ENCODE measurements at regions not wholly inside any gene's neighbourhood (a gene's known extent, or its start where the extent isn't known, plus 50 kb on each side); places are given as distances from the start of the nearest gene placed in this dataset.

GRCh38 chr1:118627435-118627834 is 360.7 kb downstream of the TBX15 start (continued):
- TF ChIP-seq ETS1 (IDR thresholded peaks at IDR 0.05) (no peak), STAT1 (IDR thresholded peaks at IDR 0.05; ENCODE audit: unreplicated experiment) (no peak), CREB1 (CRISPR knock-in tag; IDR thresholded peaks at IDR 0.05; ENCODE audit: low read depth) (no peak), NANOG (IDR thresholded peaks at IDR 0.05; ENCODE audit: borderline replicate concordance) (no peak), ZNF114 (CRISPR knock-in tag; IDR thresholded peaks at IDR 0.05) (no peak)
- TF ChIP-seq, protein P1, sequence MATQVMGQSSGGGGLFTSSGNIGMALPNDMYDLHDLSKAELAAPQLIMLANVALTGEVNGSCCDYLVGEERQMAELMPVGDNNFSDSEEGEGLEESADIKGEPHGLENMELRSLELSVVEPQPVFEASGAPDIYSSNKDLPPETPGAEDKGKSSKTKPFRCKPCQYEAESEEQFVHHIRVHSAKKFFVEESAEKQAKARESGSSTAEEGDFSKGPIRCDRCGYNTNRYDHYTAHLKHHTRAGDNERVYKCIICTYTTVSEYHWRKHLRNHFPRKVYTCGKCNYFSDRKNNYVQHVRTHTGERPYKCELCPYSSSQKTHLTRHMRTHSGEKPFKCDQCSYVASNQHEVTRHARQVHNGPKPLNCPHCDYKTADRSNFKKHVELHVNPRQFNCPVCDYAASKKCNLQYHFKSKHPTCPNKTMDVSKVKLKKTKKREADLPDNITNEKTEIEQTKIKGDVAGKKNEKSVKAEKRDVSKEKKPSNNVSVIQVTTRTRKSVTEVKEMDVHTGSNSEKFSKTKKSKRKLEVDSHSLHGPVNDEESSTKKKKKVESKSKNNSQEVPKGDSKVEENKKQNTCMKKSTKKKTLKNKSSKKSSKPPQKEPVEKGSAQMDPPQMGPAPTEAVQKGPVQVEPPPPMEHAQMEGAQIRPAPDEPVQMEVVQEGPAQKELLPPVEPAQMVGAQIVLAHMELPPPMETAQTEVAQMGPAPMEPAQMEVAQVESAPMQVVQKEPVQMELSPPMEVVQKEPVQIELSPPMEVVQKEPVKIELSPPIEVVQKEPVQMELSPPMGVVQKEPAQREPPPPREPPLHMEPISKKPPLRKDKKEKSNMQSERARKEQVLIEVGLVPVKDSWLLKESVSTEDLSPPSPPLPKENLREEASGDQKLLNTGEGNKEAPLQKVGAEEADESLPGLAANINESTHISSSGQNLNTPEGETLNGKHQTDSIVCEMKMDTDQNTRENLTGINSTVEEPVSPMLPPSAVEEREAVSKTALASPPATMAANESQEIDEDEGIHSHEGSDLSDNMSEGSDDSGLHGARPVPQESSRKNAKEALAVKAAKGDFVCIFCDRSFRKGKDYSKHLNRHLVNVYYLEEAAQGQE (IDR thresholded peaks at IDR 0.05; ENCODE audit: unreplicated experiment) = no peak

- Histone ChIP-seq H3K79me2 (replicated peaks; ENCODE audit: insufficient read depth) (no peaks in the 10 kb centered on the region), H4K20me1 (replicated peaks; ENCODE audit: insufficient read depth) (no peaks in the 10 kb centered on the region), H3K4me2 (no peak overlapping the region), H3K4me3 (no peak overlapping the region), H3K27me3 (ENCODE audit: insufficient read depth) (no peaks in the 10 kb centered on the region), H3K4me1 (ENCODE audit: insufficient read depth) (no peaks in the 10 kb centered on the region), H2AFZ (no peak overlapping the region), H3F3A (replicated peaks; ENCODE audit: low read depth) (no peaks in the 10 kb centered on the region), H3K27ac (ENCODE audit: low read depth) (no peak overlapping the region), H3K9me2 (ENCODE audit: insufficient read depth) (peaks cover 5% of the 10 kb centered on the region; the same call in 1 of the 2 replicates), H3K36me3 (ENCODE audit: insufficient read depth) (no peaks in the 10 kb centered on the region)
- H3K4me3 Mint-ChIP-seq = no peak overlapping the region
- ATAC-seq = no peak
- peaks cover 6% of the 10 kb centered on the region for H3K27me3 Mint-ChIP-seq (ENCODE audit: insufficient read depth, low read depth, poor library complexity)
- DNase-seq (ENCODE audit: low spot score) = no peak
- H3K9me3 Mint-ChIP-seq = no peaks in the 10 kb centered on the region
- no peak overlapping the region for H3K27ac Mint-ChIP-seq
- no peaks in the 10 kb centered on the region; the same call in 2 of the 3 replicates for H3K4me1 Mint-ChIP-seq
- no peaks in the 10 kb centered on the region; the same call in 2 of the 3 replicates for H3K36me3 Mint-ChIP-seq (ENCODE audit: low read depth)
- TF ChIP-seq ZNF331 (CRISPR knock-in tag; IDR thresholded peaks at IDR 0.05; ENCODE audit: low read depth) = no peak
- TF ChIP-seq ETS1 (IDR thresholded peaks at IDR 0.05) = no peak
- no peak for TF ChIP-seq EZH2 (IDR thresholded peaks at IDR 0.05; ENCODE audit: low read depth, unreplicated experiment)
- TF ChIP-seq, protein P1 (IDR thresholded peaks at IDR 0.05; ENCODE audit: unreplicated experiment) = no peak
- no peak for TF ChIP-seq POLR2AphosphoS5 (IDR thresholded peaks at IDR 0.05; ENCODE audit: low read depth)
Measured at GRCh38 chr1:118621839-118622238, 366.3 kb downstream of the TBX15 start.
